ENCODE measurements at regions not wholly inside any gene's neighbourhood (a gene's known extent, or its start where the extent isn't known, plus 50 kb on each side); places are given as distances from the start of the nearest gene placed in this dataset.
"Not testable (repeated sequence)": the region's sequence is repeated elsewhere in the genome, so short reads cannot be mapped to it uniquely, and the experiment has no call there.

DNA sequence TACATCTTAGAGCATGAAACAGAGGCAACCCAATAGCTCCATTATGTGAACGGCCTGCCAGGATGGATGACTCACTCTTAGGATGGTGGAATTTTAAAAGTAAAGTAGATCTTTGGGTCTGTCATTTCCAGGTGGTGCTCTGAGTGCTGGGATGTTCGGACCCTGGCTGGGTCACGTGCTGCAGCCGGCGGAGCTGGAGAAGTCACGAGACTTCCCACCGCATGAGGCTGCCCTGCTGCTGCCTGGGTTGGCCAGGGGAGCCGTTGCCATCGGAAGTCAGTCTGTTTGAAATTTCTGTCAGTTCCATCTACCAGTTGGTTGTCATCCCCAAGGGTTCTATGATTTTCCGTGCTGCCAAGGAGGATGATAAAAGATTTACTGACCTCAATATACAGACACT is 93.3 kb upstream of the ALKAL2 start:
- DNase-seq (ENCODE audit: low spot score), result no peak
- intact Hi-C loops (cut with DNase I), result loop anchor here in 1 of 2 donors (10.0 kb wide), 1 partner anchor 74 kb away; no protein-coding TSS in a partner anchor

DNA sequence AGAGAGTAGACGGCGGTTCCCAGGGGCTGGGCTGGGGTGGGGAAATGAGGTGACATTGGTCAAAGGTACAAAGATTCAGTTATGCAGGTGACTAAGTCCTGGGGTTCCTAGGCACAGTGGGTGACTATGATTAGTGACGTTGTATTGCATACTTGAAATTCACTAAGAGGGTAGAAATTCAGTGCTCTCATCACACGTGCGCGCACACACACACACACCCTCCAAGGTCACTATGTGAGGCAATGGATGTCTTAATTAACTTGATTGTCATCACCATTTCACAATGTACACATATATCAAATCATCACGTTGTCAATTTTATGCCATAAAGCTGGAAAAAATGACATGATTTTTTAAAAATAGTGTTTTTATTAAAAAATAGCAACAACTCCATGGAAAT is 92.9 kb upstream of the ALKAL2 start:
- no peak for DNase-seq (ENCODE audit: low spot score)
- intact Hi-C loops (cut with DNase I), result loop anchor here in 1 of 2 donors (10.0 kb wide), 1 partner anchor 74 kb away; no protein-coding TSS in a partner anchor

DNA sequence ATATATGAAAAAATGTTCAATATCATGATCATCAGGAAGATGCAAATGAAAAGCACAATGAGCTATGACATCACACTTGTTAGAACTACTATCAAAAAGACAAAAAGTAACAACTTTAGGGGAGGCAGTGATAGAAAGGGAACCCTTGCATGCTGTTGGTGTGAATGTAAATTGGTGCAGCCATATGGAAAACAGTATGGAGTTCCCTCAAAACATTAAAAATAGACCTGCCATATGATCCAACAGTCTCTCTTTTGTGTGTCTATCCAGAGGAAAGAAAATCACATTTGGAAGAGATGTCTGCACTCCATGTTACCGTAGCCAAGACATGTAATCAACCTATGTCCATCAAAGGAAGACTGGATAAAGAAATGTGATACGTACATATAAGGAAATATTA is 92.3 kb upstream of the ALKAL2 start:
- DNase-seq (ENCODE audit: low spot score), result no peak
- intact Hi-C loops (cut with DNase I), result loop anchor here in 1 of 2 donors (10.0 kb wide), 1 partner anchor 75 kb away; no protein-coding TSS in a partner anchor

DNA sequence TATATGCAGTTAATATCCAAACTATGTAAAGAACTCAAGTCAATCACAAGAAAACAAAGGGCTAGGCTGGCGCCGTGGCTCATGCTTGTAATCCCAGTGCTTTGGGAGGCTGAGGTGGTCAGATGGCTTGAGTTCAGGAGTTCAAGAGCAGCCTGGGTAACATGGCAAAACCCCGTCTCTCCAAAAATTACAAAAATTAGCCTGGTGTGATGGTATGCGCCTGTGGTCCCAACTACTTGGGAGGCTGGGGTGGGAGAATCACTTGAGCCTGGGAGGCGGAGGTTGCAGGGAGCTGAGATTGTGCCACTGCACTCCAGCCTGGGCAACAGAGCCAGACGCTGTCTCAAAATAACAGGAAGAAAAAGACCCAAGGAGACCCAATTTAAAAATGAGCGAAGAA is 91.9 kb upstream of the ALKAL2 start:
- intact Hi-C loops (cut with DNase I), result loop anchor here in 1 of 2 donors (10.0 kb wide), 1 partner anchor 75 kb away; no protein-coding TSS in a partner anchor
- DNase-seq (ENCODE audit: low spot score), result no peak

DNA sequence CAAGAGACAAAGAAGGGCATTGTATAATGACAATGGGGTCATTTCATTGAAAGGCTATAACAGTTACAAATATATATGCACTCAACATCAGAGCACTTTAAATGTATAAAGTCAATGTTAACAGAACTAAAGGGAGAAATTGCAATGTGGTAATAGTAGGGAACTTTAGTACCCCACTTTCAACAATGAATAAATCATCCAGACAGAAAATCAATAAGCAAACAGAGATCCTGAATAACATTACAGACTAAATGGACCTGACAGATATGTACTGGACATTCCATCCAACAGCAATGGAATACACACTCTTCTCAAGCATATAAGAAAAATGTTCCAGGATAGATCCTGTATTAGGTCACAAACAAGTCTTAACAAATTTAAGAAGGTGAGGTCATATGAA is 90.5 kb upstream of the ALKAL2 start:
- intact Hi-C loops (cut with DNase I), result no loop called here
- no peak for DNase-seq (ENCODE audit: low spot score)

DNA sequence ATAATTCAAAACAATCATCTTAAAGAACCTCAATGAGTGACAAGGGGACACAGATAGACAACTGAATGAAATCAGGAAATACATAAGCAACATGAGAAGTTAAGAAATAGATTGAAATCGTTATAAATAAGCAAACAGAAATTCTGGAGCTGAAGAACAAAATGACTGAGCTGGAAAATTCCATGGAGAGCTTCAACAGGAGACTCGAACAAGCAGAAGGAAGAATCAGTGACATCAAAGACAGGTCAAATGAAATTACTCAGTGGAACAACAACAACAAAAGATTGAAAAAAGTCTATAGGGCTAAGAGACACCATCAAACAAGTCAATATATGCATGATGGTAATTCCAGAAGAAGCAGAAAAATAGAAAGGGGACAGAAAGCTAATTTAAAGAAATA is 89.5 kb upstream of the ALKAL2 start:
- intact Hi-C loops (cut with DNase I), result no loop called here
- DNase-seq (ENCODE audit: low spot score), result no peak

DNA sequence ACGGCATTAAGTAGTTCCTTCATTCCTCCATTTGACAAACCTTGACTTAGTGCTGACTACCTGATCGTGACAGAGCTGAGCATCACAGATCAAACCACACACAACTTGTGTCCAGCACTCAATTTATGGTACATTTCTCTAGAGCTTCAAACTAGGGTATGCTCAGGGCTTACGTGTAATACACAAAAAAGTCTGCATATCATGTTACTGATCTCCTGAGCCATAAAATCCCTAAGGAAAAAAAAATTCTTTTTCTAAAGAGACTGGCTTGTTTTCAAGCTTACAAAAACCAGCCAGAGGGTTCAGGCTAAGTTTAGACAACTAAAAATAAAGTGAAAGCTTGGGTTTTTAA is 88.0 kb upstream of the ALKAL2 start:
- no peak for DNase-seq (ENCODE audit: low spot score)
- intact Hi-C loops (cut with DNase I), result no loop called here

DNA sequence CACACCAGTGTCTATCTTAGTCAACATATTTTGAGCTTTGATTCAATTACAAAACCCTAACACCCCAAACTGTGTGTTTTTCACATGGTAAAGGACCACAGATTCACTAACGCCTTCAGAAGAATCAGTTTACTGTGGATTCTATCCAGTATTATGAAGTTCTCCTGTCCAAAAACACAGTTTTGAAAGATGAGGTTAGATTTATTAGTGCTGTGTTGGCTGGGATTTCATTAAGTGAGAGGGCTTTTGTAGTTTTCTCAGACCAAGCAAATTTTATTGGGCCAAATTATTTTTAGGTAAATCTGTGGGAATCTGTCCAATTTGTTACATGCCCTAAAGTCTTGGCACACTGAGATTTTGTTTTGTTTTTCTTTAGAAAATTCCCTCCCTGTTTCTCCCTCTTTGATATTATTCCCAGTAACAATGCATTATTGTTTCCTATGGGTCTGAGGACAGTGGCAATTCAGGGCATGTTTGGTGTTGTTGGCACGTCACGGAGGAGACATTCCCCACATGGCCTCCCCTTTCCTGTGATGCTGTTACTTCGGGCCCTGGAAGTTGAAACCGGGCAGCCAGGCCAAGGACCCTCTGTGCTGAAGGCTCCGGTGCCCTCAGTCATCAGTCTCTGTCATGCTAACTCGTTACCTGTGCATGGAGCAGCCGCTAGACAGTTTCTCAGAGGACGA is 87.5 kb upstream of the ALKAL2 start:
- DNase-seq (ENCODE audit: low spot score), result no peak
- intact Hi-C loops (cut with DNase I), result no loop called here

DNA sequence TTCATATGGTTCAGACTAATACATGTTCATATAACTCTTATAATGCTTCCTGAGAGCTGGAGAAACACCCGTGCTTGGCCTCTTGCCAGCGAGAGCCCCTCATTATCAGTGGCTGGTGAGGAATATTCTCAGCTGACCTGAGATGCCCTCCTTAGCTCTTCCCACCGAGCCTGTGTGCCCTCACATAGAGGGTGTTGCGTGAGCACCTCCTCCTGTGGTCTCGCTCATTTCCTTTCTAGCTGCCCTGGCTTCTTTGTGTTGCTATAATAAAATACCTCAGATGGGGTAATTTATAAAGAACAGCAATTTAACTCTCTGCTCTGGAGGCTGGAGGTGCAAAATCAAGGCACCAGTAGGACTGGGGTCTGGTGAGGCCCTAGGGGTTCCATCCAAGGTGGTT is 80.5 kb upstream of the ALKAL2 start:
- no peak for DNase-seq (ENCODE audit: low spot score)
- intact Hi-C loops (cut with DNase I), result no loop called here

DNA sequence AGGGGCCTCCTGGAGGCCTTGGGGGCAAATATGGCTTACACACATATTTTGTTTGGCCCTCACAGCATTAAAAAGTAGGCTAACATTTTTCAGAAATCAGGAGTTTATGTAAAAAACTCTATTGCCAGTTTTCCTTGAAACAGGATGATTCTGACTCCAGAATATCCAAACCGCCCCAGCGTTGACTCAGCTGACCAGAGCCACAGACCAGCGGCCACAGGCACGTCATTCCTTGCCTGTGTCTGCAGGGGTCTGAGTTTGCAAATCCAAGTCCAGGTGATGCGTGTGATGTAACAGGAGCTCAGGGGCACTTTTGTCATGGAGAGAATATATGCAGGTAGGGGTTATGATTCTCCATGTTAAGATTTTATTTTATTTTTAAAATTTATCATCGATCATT is 79.4 kb upstream of the ALKAL2 start:
- DNase-seq (ENCODE audit: low spot score), result no peak
- intact Hi-C loops (cut with DNase I), result no loop called here

DNA sequence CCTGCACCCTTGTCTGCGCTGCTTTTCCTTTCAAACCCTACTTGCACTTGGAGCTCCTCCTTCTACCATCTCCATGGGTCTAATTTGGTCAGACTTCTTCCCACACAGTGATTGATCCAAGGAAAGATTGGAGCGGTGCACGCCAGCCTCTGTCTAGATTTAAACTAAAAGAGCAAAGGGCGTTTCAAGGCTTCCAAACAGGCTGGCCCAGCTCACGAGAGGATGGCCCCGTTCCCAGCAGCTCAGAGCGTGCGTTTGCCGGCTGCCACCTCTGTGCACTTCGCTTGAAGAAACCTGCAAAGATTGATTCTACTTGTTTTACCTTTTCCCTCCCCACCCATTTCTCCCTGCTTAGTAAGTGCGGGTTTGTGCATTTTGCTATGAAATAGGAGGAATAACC is 78.8 kb upstream of the ALKAL2 start:
- intact Hi-C loops (cut with DNase I), result no loop called here
- no peak for DNase-seq (ENCODE audit: low spot score)

DNA sequence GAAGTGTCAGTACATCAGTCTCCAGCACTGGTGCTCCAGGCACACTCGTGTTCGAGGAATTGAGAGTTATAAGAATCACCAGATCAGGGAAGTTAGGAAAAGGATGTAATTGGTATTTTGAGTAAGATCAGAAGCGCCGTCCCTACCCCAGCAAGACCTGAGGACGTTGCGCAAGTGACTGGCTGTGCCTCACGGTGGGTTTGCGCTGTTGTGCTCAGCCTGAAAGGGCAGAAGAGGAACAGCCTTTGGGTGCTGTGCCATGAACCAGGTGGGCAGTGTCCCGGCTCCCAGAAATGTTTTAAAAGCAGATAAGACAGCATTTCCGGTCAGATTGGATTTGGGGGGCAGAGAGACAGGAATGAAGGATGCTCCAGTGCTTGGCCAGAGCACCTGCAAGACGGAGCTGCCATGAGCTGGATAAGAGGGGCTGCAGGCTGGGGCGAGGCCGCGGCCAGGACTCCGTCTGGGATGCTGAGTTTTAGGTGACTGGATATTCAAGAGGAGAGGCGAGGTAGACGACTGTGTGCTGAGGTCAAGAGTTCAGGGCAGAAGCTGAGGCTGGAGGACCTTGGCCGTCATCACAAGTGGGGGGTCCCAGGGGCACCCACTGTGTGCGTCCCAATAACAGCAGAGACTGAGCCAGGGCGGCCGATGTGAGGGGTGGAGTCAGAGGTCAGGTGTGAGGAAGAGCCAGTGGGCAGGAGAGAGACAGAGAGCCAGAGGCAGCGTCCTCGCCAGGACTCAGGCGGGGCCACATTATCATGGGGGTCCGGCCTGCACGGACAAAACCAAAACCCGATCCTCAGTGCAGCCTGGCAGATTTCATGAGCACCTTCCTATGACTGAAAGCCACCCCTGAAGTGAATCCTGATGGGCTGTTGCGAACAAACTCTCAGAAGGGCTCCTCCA is 77.7 kb upstream of the ALKAL2 start:
- DNase-seq (ENCODE audit: low spot score), result no peak

DNA sequence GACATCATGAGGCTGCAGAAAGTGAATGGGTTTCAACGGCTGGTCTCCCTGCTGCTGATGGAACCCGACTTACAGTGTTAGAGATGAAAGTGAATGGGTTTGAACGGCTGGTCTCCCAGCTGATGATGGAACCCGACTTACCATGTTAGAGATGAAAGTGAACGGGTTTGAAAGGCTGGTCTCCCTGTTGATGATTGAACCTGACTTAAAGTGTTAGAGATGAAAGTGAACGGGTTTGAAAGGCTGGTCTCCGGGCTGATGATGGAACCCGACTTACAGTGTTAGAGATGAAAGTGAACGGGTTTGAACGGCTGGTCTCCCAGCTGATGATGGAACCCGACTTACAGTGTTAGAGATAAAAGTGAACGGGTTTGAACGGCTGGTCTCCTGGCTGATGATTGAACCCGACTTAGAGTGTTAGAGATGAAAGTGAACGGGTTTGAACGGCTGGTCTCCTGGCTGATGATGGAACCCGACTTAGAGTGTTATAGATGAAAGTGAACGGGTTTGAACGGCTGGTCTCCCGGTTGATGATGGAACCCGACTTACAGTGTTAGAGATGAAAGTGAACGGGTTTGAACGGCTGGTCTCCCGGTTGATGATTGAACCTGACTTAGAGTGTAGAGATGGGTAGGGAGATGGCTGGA is 76.1 kb upstream of the ALKAL2 start:
- no peak for DNase-seq (ENCODE audit: low spot score)
- intact Hi-C loops (cut with DNase I), result no loop called here

More for the DNA sequence above, 77.7 kb upstream of the ALKAL2 start:
- intact Hi-C loops (cut with DNase I), result no loop called here

DNA sequence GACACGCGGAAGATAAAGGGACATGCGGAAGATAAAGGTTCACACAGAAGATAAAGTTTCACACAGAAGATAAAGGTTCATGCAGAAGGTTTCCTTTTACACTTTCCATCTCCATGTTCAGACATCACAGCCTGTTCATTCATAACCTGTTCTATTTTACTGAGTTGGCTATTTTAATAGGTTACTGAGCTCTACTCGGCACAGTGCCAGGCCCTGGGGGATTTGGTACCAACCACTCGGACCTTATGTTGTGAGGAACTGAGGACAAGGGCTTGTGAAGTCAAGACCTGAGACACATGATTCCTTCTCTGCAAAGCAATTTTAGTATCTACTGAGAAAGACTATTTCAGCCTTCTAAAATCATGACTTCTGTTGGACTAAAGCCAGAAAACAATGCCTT is 75.0 kb upstream of the ALKAL2 start:
- intact Hi-C loops (cut with DNase I), result no loop called here
- DNase-seq (ENCODE audit: low spot score), result no peak

DNA sequence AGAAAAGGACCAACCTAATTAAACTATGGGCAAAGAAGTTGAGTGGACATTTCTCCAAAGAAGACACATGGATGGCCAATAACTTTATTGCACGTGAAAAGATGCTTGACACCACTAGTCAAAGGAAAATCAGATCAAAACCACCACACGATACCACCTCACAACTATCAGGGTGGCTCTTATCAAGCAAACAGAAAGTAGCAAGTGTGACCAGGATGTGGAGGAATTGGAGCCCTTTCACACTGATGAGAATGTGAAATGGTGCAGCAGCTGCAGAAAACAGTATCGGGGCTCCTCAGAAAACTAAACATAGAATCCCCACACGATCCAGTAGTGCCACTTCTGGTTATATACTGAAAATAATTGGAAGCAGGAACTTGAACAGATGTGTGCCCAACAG is 72.2 kb upstream of the ALKAL2 start:
- intact Hi-C loops (cut with DNase I), result no loop called here
- DNase-seq (ENCODE audit: low spot score), result no peak

DNA sequence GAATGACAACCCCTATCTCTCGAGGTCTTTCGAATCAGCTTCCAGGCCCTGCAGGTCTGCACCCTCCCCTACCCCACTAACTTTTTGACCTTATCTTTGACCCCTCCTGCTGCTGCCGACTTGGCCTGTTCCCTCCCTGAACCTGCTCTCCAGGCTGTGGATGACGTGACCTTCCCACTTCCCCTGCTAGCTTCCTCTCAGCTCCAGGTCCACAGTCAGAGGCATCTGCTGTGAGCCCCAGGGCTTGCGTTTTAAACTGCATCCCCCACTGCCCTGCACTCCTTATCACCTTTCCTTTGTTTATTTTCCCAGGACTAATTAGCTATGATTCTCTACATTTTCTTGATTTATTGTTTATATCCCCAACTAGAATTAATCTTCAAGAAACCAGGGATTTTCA is 71.2 kb upstream of the ALKAL2 start:
- intact Hi-C loops (cut with DNase I), result no loop called here
- no peak for DNase-seq (ENCODE audit: low spot score)

DNA sequence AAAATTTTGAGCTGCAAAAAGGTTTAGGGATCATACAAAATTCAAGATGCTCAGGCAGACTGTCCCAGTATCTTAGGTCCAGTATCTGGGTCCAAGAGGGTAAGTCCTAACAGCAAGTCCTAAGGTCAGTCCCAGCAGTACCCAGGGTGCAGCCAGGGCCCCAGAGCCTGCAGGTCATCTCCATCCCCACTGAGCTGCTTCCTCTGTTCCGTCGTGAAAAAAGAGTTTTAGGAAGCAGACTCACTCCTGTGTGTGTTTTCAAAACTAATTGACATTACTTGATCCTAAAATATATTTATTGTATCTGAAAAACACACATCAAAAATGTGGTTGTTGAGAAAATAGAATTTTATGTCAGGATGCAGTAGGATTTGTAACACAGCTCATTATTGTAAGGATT is 69.9 kb upstream of the ALKAL2 start:
- DNase-seq (ENCODE audit: low spot score), result no peak

DNA sequence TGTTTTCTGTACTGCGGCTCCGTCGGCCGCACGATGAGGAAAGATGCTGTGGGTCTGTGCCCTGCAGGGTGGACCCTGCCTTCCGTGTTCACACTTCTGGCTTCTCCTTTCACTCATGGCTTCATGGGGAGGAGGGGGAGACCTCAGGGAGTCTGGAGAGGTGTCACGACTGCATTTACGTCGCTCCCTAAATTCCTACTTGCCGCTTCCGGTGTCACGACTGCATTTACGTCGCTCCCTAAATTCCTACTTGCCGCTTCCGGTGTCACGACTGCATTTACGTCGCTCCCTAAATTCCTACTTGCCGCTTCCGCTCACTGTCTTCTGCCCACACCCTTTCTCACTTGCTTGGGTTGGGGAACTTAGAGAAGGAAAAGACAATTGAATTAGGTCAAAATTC is 68.4 kb upstream of the ALKAL2 start:
- intact Hi-C loops (cut with DNase I); DNase-seq (ENCODE audit: low spot score): not testable (repeated sequence)

More for the DNA sequence above, 69.9 kb upstream of the ALKAL2 start:
- intact Hi-C loops (cut with DNase I), result no loop called here

DNA sequence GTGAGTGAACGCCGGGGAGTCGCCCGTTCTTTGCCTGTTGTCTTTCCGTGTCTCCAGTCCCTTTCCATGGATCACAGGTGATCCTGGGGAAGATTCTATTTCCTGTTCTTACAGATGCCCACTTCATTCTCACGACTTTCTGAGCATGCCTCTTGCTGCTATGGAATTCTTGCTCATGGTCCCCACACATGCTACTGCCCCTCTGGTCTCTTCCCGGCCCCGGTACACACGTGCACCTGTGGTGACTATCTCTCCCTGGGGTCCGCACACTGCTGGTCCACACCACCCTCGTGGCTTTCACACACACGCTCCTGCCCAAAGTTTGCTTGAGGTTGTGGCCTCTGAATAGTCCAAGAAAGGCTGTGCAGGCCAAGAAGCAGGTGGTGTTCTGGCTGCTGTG is 67.9 kb upstream of the ALKAL2 start:
- intact Hi-C loops (cut with DNase I), result no loop called here
- no peak for DNase-seq (ENCODE audit: low spot score)

DNA sequence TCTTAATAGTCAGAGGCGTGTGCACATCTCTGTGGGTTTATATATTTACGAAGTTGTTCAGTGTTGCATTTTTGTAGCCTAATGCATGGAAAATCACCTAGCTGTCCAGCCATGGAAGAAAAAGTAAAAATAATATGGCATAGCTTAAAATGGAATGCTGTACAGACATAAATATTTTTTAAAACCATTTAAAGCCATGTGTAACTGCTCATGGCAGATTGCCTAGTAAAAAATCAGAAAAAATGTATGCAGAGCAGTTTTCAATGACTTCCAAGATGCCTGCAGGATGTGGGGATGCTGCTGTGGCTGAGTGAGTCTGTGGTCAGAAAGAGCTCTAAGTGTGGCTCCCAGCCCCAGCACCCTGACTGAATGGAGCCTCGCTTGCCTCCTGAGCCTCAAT is 64.8 kb upstream of the ALKAL2 start:
- no peak for DNase-seq (ENCODE audit: low spot score)
- intact Hi-C loops (cut with DNase I), result no loop called here

Measured in posterior vena cava (tissue), 2 donors.